Liver (tissue), 3 donors: ENCODE measurements at regions not wholly inside any gene's neighbourhood (a gene's known extent, or its start where the extent isn't known, plus 50 kb on each side); places are given as distances from the start of the nearest gene placed in this dataset.

Experiments used
- RAD21 ChIP-seq, 2 donors: IDR thresholded peaks; 2 replicates each; pipeline ENCODE4 v1.6.1; 2016; ENCODE audit warnings: antibody characterized with exemption in 2 of 2, mild to moderate bottlenecking in 2 of 2
- TF ChIP-seq, protein P1 (sequence below): fragments of 150-350 bp; IDR thresholded peaks from 2 replicates; pipeline ENCODE4 v1.5.1; 2017; ENCODE audit warnings: improper control_type of control experiment, low read depth, low read length; ENCODE audit not compliant: missing input control
- donor health status: healthy.
- donor health status: healthy.

DNA sequence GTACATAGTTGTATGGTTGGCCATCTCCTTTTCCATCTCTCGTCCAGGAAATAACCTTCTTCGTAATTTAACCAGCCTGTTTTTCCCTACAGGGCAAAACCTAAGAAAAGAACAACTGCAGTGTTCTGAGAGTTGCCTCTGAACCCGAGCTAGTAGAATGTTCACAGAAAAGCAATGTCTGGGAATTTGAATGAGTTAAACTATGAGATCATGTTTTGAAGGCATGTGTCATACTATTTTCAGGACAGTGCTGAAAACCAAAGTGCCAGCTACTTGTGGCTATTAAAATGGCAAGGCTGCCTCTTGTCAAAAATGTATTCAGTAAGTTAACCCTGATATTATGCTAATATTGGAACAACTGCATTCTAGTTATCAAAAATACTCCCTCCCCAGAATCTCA, 482.9 kb upstream of the SPRED2 start:
- TF ChIP-seq, protein P1, sequence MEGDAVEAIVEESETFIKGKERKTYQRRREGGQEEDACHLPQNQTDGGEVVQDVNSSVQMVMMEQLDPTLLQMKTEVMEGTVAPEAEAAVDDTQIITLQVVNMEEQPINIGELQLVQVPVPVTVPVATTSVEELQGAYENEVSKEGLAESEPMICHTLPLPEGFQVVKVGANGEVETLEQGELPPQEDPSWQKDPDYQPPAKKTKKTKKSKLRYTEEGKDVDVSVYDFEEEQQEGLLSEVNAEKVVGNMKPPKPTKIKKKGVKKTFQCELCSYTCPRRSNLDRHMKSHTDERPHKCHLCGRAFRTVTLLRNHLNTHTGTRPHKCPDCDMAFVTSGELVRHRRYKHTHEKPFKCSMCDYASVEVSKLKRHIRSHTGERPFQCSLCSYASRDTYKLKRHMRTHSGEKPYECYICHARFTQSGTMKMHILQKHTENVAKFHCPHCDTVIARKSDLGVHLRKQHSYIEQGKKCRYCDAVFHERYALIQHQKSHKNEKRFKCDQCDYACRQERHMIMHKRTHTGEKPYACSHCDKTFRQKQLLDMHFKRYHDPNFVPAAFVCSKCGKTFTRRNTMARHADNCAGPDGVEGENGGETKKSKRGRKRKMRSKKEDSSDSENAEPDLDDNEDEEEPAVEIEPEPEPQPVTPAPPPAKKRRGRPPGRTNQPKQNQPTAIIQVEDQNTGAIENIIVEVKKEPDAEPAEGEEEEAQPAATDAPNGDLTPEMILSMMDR, result no peak
- TF ChIP-seq RAD21 (IDR thresholded peaks at IDR 0.05), result no peak
